Keratinocyte (primary cell): ENCODE measurements at regions not wholly inside any gene's neighbourhood (a gene's known extent, or its start where the extent isn't known, plus 50 kb on each side); places are given as distances from the start of the nearest gene placed in this dataset.

ENCODE experiments used
- DNase-seq: peaks from one replicate; pipeline ENCODE4 v3.0.0-alpha.2; 2011; ENCODE audit warnings: low read depth, missing footprints, low spot score
- FAIRE-seq: peaks from 2 replicates; lab custom pipeline; 2011; peaks lifted over from hg19 to GRCh38; lab: Jason Lieb, UNC
- H2AFZ ChIP-seq: 2 replicates; pipeline ENCODE4 v1.6.0; 2012; ENCODE audit warnings: low read length, control low read depth, inconsistent platforms; ENCODE audit not compliant: control insufficient read depth
- H3K27ac ChIP-seq: 2 replicates; pipeline ENCODE4 v1.5.1; 2011; ENCODE audit warnings: low read length; ENCODE audit not compliant: control insufficient read depth, insufficient read depth
- H3K27me3 ChIP-seq: 3 replicates; pipeline ENCODE4 v1.6.0; 2011; ENCODE audit warnings: low read length; ENCODE audit not compliant: control insufficient read depth, insufficient read depth; ENCODE audit errors: extremely low read depth
- H3K36me3 ChIP-seq, 2 experiments: 2 replicates in 1 of 2; 3 replicates in 1 of 2; pipeline ENCODE4 v1.5.1; 2011; ENCODE audit warnings: low read length in 2 of 2, mild to moderate bottlenecking in 1 of 2; ENCODE audit not compliant: control insufficient read depth in 2 of 2, insufficient read depth in 2 of 2; ENCODE audit errors: extremely low read depth in 1 of 2
- H3K4me1 ChIP-seq: 3 replicates; pipeline ENCODE4 v1.5.1; 2011; ENCODE audit warnings: low read length; ENCODE audit not compliant: control insufficient read depth, insufficient read depth; ENCODE audit errors: extremely low read depth
- H3K4me2 ChIP-seq: 3 replicates; pipeline ENCODE4 v1.6.0; 2011; ENCODE audit warnings: low read depth, low read length; ENCODE audit not compliant: control insufficient read depth, insufficient read depth; ENCODE audit errors: extremely low read depth
- H3K4me3 ChIP-seq, 3 experiments: fragments of 200-600 bp in 1 of 3; sonication (generic) in 1 of 3; 2 replicates in 2 of 3; 3 replicates in 1 of 3; pipeline ENCODE4 v1.5.1; 2011 to 2016; ENCODE audit warnings: low read length in 3 of 3, mild to moderate bottlenecking in 3 of 3, control low read depth in 2 of 3, inconsistent platforms in 1 of 3, low read depth in 1 of 3, mixed read lengths in 1 of 3, mixed run types in 1 of 3, moderate library complexity in 1 of 3; ENCODE audit not compliant: control insufficient read depth in 2 of 3, insufficient read depth in 2 of 3; ENCODE audit errors: extremely low read depth in 1 of 3
- H3K79me2 ChIP-seq: 2 replicates; pipeline ENCODE4 v1.6.0; 2012; ENCODE audit warnings: low read length; ENCODE audit not compliant: control insufficient read depth, insufficient read depth
- H3K9ac ChIP-seq: 3 replicates; pipeline ENCODE4 v1.6.0; 2011; ENCODE audit warnings: low read length; ENCODE audit not compliant: control insufficient read depth, insufficient read depth; ENCODE audit errors: extremely low read depth
- H3K9me1 ChIP-seq: 3 replicates; pipeline ENCODE4 v1.6.0; 2011; ENCODE audit warnings: low read length; ENCODE audit not compliant: control insufficient read depth, insufficient read depth; ENCODE audit errors: extremely low read depth
- H3K9me3 ChIP-seq: 2 replicates; pipeline ENCODE4 v1.5.1; 2012; ENCODE audit warnings: low read depth, low read length; ENCODE audit not compliant: control insufficient read depth
- H4K20me1 ChIP-seq: 3 replicates; pipeline ENCODE4 v1.6.0; 2011; ENCODE audit warnings: low read length; ENCODE audit not compliant: control insufficient read depth, insufficient read depth; ENCODE audit errors: extremely low read depth
- EZH2 ChIP-seq: IDR thresholded peaks from one replicate; pipeline ENCODE4 v1.6.1; 2012; ENCODE audit warnings: inconsistent platforms, mild to moderate bottlenecking, low read length, moderate library complexity
- dilution Hi-C: fragments of 300-500 bp; cut with MboI; formaldehyde crosslinking; loops from one replicate; pipeline ENCODE4 v1.7.0; 2020; ENCODE audit warnings: low sequenced_read_pairs; ENCODE audit not compliant: extremely low pct_ligation_motif_present
- TF ChIP-seq, protein P1 (sequence below), 3 experiments: IDR thresholded peaks in 1 of 3; conservative IDR thresholded peaks in 1 of 3; optimal IDR thresholded peaks in 1 of 3; 2 replicates in 2 of 3; 3 replicates in 1 of 3; pipeline versions ENCODE3 to v1.5.1; 2011; ENCODE audit warnings: low read length in 3 of 3, mild to moderate bottlenecking in 3 of 3, moderate library complexity in 2 of 3, control low read depth in 1 of 3, inconsistent platforms in 1 of 3; ENCODE audit not compliant: insufficient read depth in 2 of 3; ENCODE audit errors: extremely low read depth in 1 of 3

DNA sequence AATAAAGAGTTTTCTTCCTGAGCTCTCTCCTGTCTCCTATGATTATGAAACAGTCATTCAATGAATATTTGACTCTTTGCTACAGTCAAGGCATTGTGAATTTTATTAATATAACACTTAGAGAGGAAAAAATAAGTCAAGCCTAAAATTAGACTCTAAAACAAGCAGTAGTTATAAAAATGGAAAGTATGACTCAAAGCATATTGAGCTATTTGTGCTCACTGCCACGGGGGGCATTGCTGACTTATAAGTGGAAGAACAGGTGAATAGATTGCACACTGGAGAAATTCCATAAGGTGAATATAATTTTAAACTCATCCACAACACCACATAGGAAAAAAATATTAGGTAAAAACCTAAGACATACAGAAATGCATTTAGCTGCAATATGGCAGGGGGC lies 87.7 kb upstream of the CCDC196 start:
- H3K4me1 ChIP-seq = no peaks in the 10 kb centered on the region
- FAIRE-seq = no peak
- no peak for DNase-seq
- no peaks in the 10 kb centered on the region for H3K9me3 ChIP-seq
- no peak overlapping the region for H3K4me3 ChIP-seq
- H3K36me3 ChIP-seq = no peaks in the 10 kb centered on the region
- H3K9me1 ChIP-seq = no peaks in the 10 kb centered on the region
- H4K20me1 ChIP-seq = no peaks in the 10 kb centered on the region
- dilution Hi-C loops = no loop called here
- H3K79me2 ChIP-seq = no peaks in the 10 kb centered on the region
- TF ChIP-seq, protein P1, sequence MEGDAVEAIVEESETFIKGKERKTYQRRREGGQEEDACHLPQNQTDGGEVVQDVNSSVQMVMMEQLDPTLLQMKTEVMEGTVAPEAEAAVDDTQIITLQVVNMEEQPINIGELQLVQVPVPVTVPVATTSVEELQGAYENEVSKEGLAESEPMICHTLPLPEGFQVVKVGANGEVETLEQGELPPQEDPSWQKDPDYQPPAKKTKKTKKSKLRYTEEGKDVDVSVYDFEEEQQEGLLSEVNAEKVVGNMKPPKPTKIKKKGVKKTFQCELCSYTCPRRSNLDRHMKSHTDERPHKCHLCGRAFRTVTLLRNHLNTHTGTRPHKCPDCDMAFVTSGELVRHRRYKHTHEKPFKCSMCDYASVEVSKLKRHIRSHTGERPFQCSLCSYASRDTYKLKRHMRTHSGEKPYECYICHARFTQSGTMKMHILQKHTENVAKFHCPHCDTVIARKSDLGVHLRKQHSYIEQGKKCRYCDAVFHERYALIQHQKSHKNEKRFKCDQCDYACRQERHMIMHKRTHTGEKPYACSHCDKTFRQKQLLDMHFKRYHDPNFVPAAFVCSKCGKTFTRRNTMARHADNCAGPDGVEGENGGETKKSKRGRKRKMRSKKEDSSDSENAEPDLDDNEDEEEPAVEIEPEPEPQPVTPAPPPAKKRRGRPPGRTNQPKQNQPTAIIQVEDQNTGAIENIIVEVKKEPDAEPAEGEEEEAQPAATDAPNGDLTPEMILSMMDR (optimal IDR thresholded peaks at IDR 0.05 in 1 of 3, IDR thresholded peaks at IDR 0.05 in 1 of 3, conservative IDR thresholded peaks at IDR 0.05 in 1 of 3; ENCODE audit: extremely low read depth in 1 of 3, insufficient read depth in 2 of 3, low read length in 3 of 3) = no peak
- no peak for TF ChIP-seq EZH2
- H3K27ac ChIP-seq = no peak overlapping the region
- no peaks in the 10 kb centered on the region for H3K27me3 ChIP-seq
- no peak overlapping the region for H2AFZ ChIP-seq
- no peak overlapping the region for H3K9ac ChIP-seq
- no peak overlapping the region for H3K4me2 ChIP-seq

- Histone ChIP-seq H2AFZ (no peak overlapping the region), H3K9ac (no peak overlapping the region), H4K20me1 (no peaks in the 10 kb centered on the region), H3K27ac (no peak overlapping the region), H3K9me1 (no peaks in the 10 kb centered on the region), H3K4me2 (no peak overlapping the region), H3K4me1 (no peaks in the 10 kb centered on the region), H3K4me3 (no peak overlapping the region), H3K9me3 (no peaks in the 10 kb centered on the region), H3K79me2 (no peaks in the 10 kb centered on the region), H3K27me3 (no peaks in the 10 kb centered on the region), H3K36me3 (no peaks in the 10 kb centered on the region)
- dilution Hi-C loops = no loop called here
- FAIRE-seq (no peak), DNase-seq (no peak)
- TF ChIP-seq EZH2 = no peak
- TF ChIP-seq, protein P1 (optimal IDR thresholded peaks at IDR 0.05 in 1 of 3, IDR thresholded peaks at IDR 0.05 in 1 of 3, conservative IDR thresholded peaks at IDR 0.05 in 1 of 3; ENCODE audit: extremely low read depth in 1 of 3, insufficient read depth in 2 of 3, low read length in 3 of 3) = peak; percentile 40 to 62 (median 50)
Observed at GRCh38 chr14:66401449-66402095, 84.6 kb upstream of the CCDC196 start.
